Right lobe of liver (tissue), 4 donors: ENCODE measurements at regions not wholly inside any gene's neighbourhood (a gene's known extent, or its start where the extent isn't known, plus 50 kb on each side); places are given as distances from the start of the nearest gene placed in this dataset.

Experiments used
- POLR2A ChIP-seq: fragments of 450-650 bp; IDR thresholded peaks from one replicate; pipeline ENCODE4 v1.6.1; 2017; ENCODE audit warnings: antibody characterized with exemption, mild to moderate bottlenecking
- TF ChIP-seq, protein P1 (sequence below), 4 donors: fragments of 200-600 bp in 3 of 4; fragments of 450-650 bp in 1 of 4; IDR thresholded peaks; one replicate each; pipeline versions ENCODE4 v1.5.1 to v1.8.0; 2016 to 2022; ENCODE audit warnings: antibody characterized with exemption in 4 of 4, mild to moderate bottlenecking in 2 of 4
- donor health status: DM: no; HTN: no; CAD: no.
- donor health status: DM: no; HTN: no; CAD: no.
- donor health status: DM: no; HTN: yes; CAD: no.

- TF ChIP-seq, protein P1, sequence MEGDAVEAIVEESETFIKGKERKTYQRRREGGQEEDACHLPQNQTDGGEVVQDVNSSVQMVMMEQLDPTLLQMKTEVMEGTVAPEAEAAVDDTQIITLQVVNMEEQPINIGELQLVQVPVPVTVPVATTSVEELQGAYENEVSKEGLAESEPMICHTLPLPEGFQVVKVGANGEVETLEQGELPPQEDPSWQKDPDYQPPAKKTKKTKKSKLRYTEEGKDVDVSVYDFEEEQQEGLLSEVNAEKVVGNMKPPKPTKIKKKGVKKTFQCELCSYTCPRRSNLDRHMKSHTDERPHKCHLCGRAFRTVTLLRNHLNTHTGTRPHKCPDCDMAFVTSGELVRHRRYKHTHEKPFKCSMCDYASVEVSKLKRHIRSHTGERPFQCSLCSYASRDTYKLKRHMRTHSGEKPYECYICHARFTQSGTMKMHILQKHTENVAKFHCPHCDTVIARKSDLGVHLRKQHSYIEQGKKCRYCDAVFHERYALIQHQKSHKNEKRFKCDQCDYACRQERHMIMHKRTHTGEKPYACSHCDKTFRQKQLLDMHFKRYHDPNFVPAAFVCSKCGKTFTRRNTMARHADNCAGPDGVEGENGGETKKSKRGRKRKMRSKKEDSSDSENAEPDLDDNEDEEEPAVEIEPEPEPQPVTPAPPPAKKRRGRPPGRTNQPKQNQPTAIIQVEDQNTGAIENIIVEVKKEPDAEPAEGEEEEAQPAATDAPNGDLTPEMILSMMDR (IDR thresholded peaks at IDR 0.05), result no peak
- no peak for TF ChIP-seq POLR2A
Measured at GRCh38 chr7:88387368-88387767, 80.7 kb upstream of the STEAP4 start.
